Activated CD4-positive, alpha-beta memory T cell treated with anti-CD3 and anti-CD28 coated beads for 36 hours (primary cell): ENCODE measurements at regions not wholly inside any gene's neighbourhood (a gene's known extent, or its start where the extent isn't known, plus 50 kb on each side); places are given as distances from the start of the nearest gene placed in this dataset.

Source experiments
- CTCF ChIA-PET: fragments of 350-600 bp; sonication (Branson Sonifier 250); formaldehyde crosslinking; loops from one replicate; lab custom pipeline; 2021; ENCODE audit warnings: antibody characterized with exemption, inconsistent platforms; lab: Charles Lee
- POLR2A ChIA-PET: fragments of 350-600 bp; sonication (Branson Sonifier 250); formaldehyde crosslinking; loops from one replicate; lab custom pipeline; 2021; ENCODE audit warnings: antibody characterized with exemption; lab: Charles Lee
- DNase-seq: peaks from one replicate; pipeline ENCODE4 v3.0.0-alpha.2; 2020
- H3K27ac Mint-ChIP-seq: one replicate; pipeline ENCODE4 v1.8.0; 2021; ENCODE audit warnings: mixed read lengths
- H3K27me3 Mint-ChIP-seq: one replicate; pipeline ENCODE4 v1.8.0; 2021; ENCODE audit warnings: mixed read lengths
- H3K36me3 Mint-ChIP-seq: one replicate; pipeline ENCODE4 v1.8.0; 2021; ENCODE audit warnings: mixed read lengths
- H3K4me1 Mint-ChIP-seq: one replicate; pipeline ENCODE4 v1.8.0; 2021; ENCODE audit warnings: low read depth, mixed read lengths
- H3K4me3 Mint-ChIP-seq: one replicate; pipeline ENCODE4 v1.8.0; 2021; ENCODE audit warnings: mild to moderate bottlenecking, mixed read lengths
- H3K9me3 Mint-ChIP-seq: one replicate; pipeline ENCODE4 v1.8.0; 2021; ENCODE audit warnings: mixed read lengths
- intact Hi-C: fragments of 100-400 bp; cut with micrococcal nuclease; formaldehyde crosslinking; loops from one replicate; pipeline ENCODE4 v1.15.1; 2023

DNA sequence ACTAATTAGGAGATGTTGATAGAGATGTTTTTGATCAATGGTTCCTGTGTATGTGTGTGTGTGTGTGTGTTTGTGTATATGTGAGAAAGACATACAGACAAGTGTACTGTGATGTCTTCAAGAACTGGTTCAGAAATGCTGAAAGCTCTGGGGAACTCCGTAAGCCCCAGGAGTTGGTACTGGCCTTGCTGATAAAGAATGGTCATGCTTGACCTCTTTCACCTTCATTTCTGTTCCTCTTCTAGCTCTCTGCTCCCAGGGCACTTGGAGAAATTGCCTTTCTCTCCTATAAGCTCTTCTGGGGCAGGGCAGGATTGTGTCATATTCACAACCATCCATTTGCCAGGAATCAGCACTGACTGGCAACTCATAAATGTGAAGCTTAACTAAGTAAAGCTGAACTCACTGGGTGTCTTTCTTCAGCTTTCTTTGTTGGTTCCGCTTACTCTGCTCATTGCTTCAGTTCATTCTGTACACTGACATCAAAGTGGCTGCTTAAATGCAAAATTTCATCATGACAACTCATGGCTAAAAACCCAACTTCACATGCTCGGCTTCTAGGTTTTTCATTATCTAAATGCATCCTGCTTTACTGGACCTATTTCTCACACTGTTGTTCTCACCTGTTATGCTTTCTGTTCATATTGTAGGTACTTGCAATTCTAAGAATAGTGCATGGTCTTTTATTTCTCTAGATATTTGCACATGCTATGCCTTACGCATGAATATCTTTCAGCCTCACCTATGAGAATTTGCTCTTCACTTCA lies 162.1 kb upstream of the LYSMD4 start:
- H3K27ac Mint-ChIP-seq = no peak overlapping the region
- ChIA-PET POLR2A (no interaction called here), CTCF (no interaction called here)
- H3K4me3 Mint-ChIP-seq = no peak overlapping the region
- intact Hi-C loops = no loop called here
- no peaks in the 10 kb centered on the region for H3K27me3 Mint-ChIP-seq
- H3K4me1 Mint-ChIP-seq = no peaks in the 10 kb centered on the region
- no peak for DNase-seq
- H3K9me3 Mint-ChIP-seq = no peaks in the 10 kb centered on the region
- H3K36me3 Mint-ChIP-seq = peaks cover 4% of the 10 kb centered on the region

DNA sequence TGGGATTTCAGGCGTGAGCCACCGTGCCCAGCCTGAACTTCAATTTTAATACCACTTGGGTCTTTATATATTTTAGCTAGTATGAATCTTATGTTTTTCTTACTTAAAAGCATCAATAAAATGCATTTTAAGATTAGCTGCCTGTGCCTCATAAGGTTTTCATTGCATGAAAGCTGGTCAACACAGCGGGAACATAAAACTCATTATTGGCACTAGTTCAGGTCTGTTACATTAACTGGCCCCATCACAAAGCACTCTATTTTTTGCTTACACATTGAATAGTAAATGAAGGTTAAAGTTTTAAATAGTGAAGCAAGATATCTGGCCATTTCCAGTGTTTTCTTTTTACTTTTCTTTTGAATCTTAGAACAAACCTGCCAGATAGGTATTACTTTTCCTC lies 145.6 kb upstream of the LYSMD4 start:
- no peaks in the 10 kb centered on the region for H3K27me3 Mint-ChIP-seq
- ChIA-PET CTCF (no interaction called here), POLR2A (no interaction called here)
- H3K9me3 Mint-ChIP-seq = peaks cover 6% of the 10 kb centered on the region
- H3K27ac Mint-ChIP-seq = no peak overlapping the region
- intact Hi-C loops = no loop called here
- no peaks in the 10 kb centered on the region for H3K4me1 Mint-ChIP-seq
- H3K36me3 Mint-ChIP-seq = peaks cover 17% of the 10 kb centered on the region
- H3K4me3 Mint-ChIP-seq = no peak overlapping the region
- DNase-seq = no peak

DNA sequence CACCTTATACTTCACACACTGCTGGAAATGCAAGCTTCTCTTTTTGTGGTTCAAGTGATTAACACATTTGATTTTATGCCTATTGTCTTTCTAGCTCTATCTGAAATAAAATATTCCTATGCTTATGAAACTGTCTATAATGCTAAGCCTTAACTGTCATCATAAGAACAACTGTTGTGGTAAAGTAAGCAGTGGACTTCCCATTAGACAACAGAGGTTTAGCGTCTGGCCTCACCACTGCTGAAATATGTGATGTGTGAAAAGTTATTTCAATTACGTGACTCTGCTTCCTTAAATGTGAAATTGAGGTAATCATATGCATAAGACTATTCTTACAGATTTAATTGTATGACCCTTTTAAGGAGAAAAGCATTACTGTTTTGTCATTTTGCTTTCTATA lies 140.2 kb upstream of the LYSMD4 start:
- no peak overlapping the region for H3K27ac Mint-ChIP-seq
- ChIA-PET POLR2A (interaction anchor here (1.0 kb wide), 1 partner anchor 14 kb away, joined by 3 read pairs; no protein-coding TSS in a partner anchor), CTCF (no interaction called here)
- no peak overlapping the region for H3K4me3 Mint-ChIP-seq
- H3K4me1 Mint-ChIP-seq = no peaks in the 10 kb centered on the region
- no peaks in the 10 kb centered on the region for H3K36me3 Mint-ChIP-seq
- no peaks in the 10 kb centered on the region for H3K27me3 Mint-ChIP-seq
- intact Hi-C loops = no loop called here
- no peak for DNase-seq
- H3K9me3 Mint-ChIP-seq = no peaks in the 10 kb centered on the region

DNA sequence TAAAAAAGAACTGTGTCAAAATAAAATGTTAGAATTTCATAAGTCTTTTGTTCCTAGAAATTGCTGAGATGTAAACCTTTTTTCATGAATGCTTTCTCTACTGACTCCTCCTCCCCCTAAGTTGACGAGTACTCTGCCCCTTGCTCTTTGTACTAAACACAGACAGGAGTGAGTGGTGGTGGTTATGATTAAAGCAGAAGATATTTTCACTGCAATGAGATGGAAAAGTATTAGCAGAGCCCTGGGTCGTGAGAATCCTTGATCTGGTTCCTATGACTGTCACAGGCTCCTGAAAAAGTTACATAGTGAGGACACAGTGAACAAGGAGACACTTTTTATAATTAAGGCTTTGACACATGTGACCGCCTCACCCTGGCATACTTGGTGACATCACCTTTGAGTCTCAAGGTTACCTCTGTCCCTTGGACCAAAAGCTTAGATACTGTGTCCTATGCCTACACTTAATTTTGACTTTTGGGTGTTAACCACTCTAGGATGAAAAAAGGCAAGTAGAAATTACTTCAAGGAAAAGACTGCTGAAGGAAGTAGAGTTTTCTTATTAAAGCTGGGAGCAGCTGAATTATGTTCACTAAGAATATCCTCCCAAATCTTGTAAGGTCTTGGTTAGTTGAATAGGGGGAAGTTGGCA lies 130.4 kb upstream of the LYSMD4 start:
- no peaks in the 10 kb centered on the region for H3K27me3 Mint-ChIP-seq
- intact Hi-C loops = no loop called here
- DNase-seq = no peak
- H3K36me3 Mint-ChIP-seq = no peaks in the 10 kb centered on the region
- POLR2A ChIA-PET = no interaction called here
- H3K9me3 Mint-ChIP-seq = no peaks in the 10 kb centered on the region
- CTCF ChIA-PET = no interaction called here
- H3K27ac Mint-ChIP-seq = no peak overlapping the region
- H3K4me3 Mint-ChIP-seq = no peak overlapping the region
- no peaks in the 10 kb centered on the region for H3K4me1 Mint-ChIP-seq

DNA sequence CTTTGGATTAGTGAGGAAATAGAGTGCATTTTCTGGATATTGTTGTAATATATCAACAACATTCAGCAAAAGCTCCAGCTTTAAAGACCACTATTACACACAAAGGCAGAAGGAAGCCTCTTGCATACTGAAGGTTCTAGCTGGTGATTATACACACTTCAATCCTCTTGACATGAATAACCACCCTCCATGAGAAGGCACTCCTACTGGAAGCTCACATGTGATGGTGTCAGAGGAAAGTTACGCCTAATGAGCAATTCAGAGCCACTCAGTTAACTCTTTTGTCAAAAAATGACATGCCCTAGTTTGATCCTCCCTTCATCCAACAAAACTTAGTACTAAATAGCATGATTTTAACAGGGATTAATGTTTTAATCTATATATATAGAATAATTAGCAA lies 124.6 kb upstream of the LYSMD4 start:
- H3K27me3 Mint-ChIP-seq = no peaks in the 10 kb centered on the region
- POLR2A ChIA-PET = no interaction called here
- peaks cover 2% of the 10 kb centered on the region for H3K36me3 Mint-ChIP-seq
- CTCF ChIA-PET = no interaction called here
- intact Hi-C loops = no loop called here
- no peak for DNase-seq
- H3K4me3 Mint-ChIP-seq = no peak overlapping the region
- no peaks in the 10 kb centered on the region for H3K4me1 Mint-ChIP-seq
- H3K27ac Mint-ChIP-seq = no peak overlapping the region
- H3K9me3 Mint-ChIP-seq = no peaks in the 10 kb centered on the region

DNA sequence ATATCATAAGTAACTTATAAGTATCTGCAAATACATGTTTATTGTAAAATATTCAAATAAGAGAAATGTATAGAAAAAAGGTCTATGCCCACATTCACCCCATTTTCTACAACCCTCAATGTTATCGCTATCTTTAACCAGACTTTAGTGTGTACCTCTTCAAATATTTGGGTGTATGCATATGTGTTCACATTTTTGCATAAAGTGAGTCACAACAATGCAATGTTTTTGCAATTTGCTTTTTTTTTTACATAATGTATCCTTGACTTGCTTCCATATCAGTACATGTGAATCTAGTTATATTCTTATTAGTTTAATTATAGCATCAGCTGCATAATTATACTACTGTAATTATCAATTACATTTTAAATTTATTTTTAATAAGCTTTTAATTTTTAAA lies 117.3 kb upstream of the LYSMD4 start:
- ChIA-PET CTCF (no interaction called here), POLR2A (no interaction called here)
- DNase-seq = no peak
- no peaks in the 10 kb centered on the region for H3K9me3 Mint-ChIP-seq
- peaks cover 11% of the 10 kb centered on the region for H3K36me3 Mint-ChIP-seq
- H3K27ac Mint-ChIP-seq = no peak overlapping the region
- H3K4me1 Mint-ChIP-seq = peaks cover 14% of the 10 kb centered on the region
- no peak overlapping the region for H3K4me3 Mint-ChIP-seq
- intact Hi-C loops = no loop called here
- no peaks in the 10 kb centered on the region for H3K27me3 Mint-ChIP-seq

DNA sequence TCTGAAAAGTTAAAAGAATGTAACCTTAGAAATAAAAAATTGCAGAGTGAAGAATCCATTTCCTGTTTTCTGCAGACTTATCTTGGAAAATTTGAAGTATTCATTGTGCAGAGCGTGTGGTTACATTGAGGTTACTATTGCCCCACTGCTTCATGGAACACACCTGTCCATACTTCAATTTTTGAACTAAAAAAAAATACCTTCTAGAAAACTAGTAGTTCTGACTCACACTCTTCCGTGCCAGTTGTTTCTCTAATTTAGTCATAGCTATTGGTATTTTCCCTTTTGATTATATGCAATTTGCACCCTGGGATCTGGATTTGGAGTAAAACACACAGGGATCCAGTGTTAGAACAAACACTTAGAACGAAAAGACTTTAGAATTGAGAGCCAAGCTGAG lies 111.8 kb upstream of the LYSMD4 start:
- Mint-ChIP-seq H3K9me3 (no peaks in the 10 kb centered on the region), H3K36me3 (peaks cover 11% of the 10 kb centered on the region), H3K4me3 (no peak overlapping the region), H3K4me1 (peaks cover 49% of the 10 kb centered on the region), H3K27me3 (no peaks in the 10 kb centered on the region), H3K27ac (peak overlapping the region; percentile 46)
- intact Hi-C loops = loop anchor here (1.0 to 10.0 kb wide), 3 partner anchors 19 to 270 kb away; no protein-coding TSS in a partner anchor
- ChIA-PET POLR2A (interaction anchor here (1.6 to 2.1 kb wide), 2 partner anchors 19 to 36 kb away, joined by 4 to 5 read pairs; no protein-coding TSS in a partner anchor), CTCF (no interaction called here)
- peak; percentile 42 for DNase-seq

DNA sequence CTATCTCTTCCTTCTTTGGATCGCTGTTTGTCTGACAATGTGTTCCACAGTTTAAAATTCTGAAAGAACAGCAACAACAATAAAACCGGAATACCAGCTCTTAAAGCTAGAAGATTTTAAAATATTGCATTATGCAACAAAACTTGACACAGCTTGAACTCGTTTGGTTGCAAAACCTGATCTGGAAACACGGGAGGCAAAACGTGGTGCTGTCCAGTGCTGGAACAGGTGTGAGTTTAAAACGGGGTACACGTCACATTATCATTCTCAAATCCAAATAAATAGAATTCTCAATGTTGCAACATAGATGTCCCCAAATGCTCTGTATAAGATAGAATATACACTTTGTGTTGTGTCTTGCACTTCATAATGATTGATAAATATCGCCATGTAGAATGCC lies 110.9 kb upstream of the LYSMD4 start:
- Mint-ChIP-seq H3K27ac (peak overlapping the region; percentile 64), H3K4me3 (no peak overlapping the region), H3K27me3 (no peaks in the 10 kb centered on the region), H3K36me3 (peaks cover 19% of the 10 kb centered on the region), H3K9me3 (no peaks in the 10 kb centered on the region), H3K4me1 (peaks cover 49% of the 10 kb centered on the region)
- no peak for DNase-seq
- intact Hi-C loops = loop anchor here (10.0 kb wide), 1 partner anchor 271 kb away; no protein-coding TSS in a partner anchor
- ChIA-PET POLR2A (interaction anchor here (0.6 to 2.1 kb wide), 2 partner anchors 18 to 110 kb away, joined by 3 to 5 read pairs; no protein-coding TSS in a partner anchor), CTCF (no interaction called here)

DNA sequence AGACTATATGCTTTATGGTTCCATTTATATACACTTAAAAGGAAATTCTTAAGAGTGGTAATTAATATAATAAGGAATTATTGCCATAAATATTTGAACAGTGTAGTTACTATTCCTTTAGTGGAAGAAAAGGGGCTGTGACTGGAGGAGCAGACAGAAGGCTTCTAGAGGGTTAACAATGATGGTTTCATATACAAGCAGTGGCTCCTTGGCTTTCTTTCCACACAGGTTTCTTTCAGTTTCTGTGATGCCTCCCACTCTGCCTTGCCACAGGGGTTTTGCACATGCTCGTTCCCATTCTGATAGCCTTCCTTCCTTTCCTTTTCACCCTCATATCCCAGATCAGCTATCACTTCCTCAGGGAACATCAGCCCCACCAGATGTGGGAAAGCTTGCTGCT lies 108.8 kb upstream of the LYSMD4 start:
- DNase-seq = peak; percentile 18
- CTCF ChIA-PET = no interaction called here
- H3K9me3 Mint-ChIP-seq = no peaks in the 10 kb centered on the region
- intact Hi-C loops = loop anchor here (10.0 kb wide), 1 partner anchor 273 kb away; no protein-coding TSS in a partner anchor
- POLR2A ChIA-PET = no interaction called here
- H3K4me1 Mint-ChIP-seq = peaks cover 45% of the 10 kb centered on the region
- H3K36me3 Mint-ChIP-seq = peaks cover 27% of the 10 kb centered on the region
- H3K27ac Mint-ChIP-seq = peak overlapping the region; percentile 28
- no peak overlapping the region for H3K4me3 Mint-ChIP-seq
- H3K27me3 Mint-ChIP-seq = no peaks in the 10 kb centered on the region

DNA sequence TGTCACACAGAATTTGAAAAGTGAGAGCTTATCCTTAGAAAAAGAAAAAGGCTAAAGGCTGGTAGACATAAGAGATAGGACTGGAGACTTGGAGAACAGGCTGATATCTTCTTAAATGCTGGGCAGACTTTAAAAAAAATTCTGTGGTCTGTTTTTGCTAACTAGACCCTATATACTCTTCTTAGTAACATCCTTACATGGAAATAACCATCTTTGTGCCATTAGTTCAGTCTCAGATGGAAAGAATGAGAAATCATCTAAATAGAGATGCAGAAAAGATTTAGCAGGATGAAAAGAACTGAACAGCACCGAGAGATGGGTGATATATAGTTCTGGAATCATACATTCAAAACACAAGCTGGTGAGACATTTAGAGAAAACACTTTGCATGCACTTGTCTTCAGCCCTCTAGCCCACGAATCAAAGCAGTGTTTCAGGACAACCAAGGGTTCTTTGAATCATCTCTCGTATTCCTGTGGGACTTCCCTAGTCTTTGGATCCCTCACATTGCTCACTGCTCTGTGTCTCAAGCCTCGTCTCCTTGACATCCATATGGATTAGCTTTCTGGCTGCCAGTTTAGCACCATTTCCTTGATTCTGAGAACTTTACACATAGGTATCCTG lies 93.0 kb upstream of the LYSMD4 start:
- H3K4me1 Mint-ChIP-seq = peaks cover 52% of the 10 kb centered on the region

DNA sequence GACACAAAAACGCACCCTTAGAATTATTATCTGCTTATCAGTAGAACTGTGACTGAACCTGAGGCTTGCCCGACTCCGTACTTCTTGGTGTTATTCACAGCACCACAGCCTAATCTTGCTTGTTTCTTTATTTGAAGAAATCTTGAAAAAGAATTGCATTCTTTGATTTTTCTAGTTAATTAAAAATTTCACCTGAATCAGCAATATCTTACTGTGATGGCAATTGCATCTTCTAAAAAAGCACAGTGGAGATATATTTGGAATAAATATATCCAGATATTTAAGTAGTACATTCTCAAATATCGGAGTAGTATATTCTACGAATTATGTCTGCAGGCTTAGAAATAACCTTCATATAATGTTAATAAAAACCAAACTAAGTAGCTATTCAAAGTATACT lies 90.1 kb upstream of the LYSMD4 start:
- POLR2A ChIA-PET = no interaction called here
- intact Hi-C loops = loop anchor here (10.0 kb wide), 2 partner anchors 781 to 1381 kb away; partner anchors contain the start of genes ASB7 and LINS1
- H3K4me3 Mint-ChIP-seq = no peak overlapping the region
- CTCF ChIA-PET = interaction anchor here (1.0 kb wide), 1 partner anchor 723 kb away, joined by 3 read pairs; no protein-coding TSS in a partner anchor
- no peak for DNase-seq
- H3K27me3 Mint-ChIP-seq = no peaks in the 10 kb centered on the region
- peaks cover 11% of the 10 kb centered on the region for H3K9me3 Mint-ChIP-seq
- no peak overlapping the region for H3K27ac Mint-ChIP-seq
- H3K4me1 Mint-ChIP-seq = peaks cover 47% of the 10 kb centered on the region
- H3K36me3 Mint-ChIP-seq = peaks cover 51% of the 10 kb centered on the region

More for the DNA sequence above, 93.0 kb upstream of the LYSMD4 start:
- ChIA-PET CTCF (no interaction called here), POLR2A (interaction anchor here (1.1 to 1.3 kb wide), 2 partner anchors 15 to 19 kb away, joined by 3 to 5 read pairs; no protein-coding TSS in a partner anchor)
- Mint-ChIP-seq H3K36me3 (peaks cover 53% of the 10 kb centered on the region), H3K27me3 (no peaks in the 10 kb centered on the region), H3K9me3 (peaks cover 14% of the 10 kb centered on the region), H3K4me3 (peak overlapping the region; percentile 41), H3K27ac (peak overlapping the region; percentile 95)
- intact Hi-C loops = loop anchor here (1.0 to 10.0 kb wide), 5 partner anchors 16 to 1379 kb away; partner anchors contain the start of genes ASB7, LINS1 and LRRC28
- peak; percentile 43 for DNase-seq
